Vagina (tissue), 2 donors: ENCODE measurements at regions not wholly inside any gene's neighbourhood (a gene's known extent, or its start where the extent isn't known, plus 50 kb on each side); places are given as distances from the start of the nearest gene placed in this dataset.
"Not testable (repeated sequence)": the region's sequence is repeated elsewhere in the genome, so short reads cannot be mapped to it uniquely, and the experiment has no call there.

Experiments
- DNase-seq, 2 donors: peaks; one replicate each; pipeline ENCODE4 v3.0.0-alpha.2; 2017; ENCODE audit errors: extremely low spot score in 2 of 2
- H3K27ac ChIP-seq: fragments of 200-600 bp; sonication (generic); one replicate; pipeline ENCODE4 v1.5.1; 2019
- H3K27me3 ChIP-seq: fragments of 200-600 bp; sonication (generic); one replicate; pipeline ENCODE4 v1.5.1; 2019
- H3K36me3 ChIP-seq, 2 donors: fragments of 200-600 bp; sonication (generic); one replicate each; pipeline ENCODE4 v1.5.1; 2017 to 2019
- H3K4me1 ChIP-seq: fragments of 200-600 bp; sonication (generic); one replicate; pipeline ENCODE4 v1.5.1; 2019
- H3K4me3 ChIP-seq, 2 donors: fragments of 200-600 bp; sonication (generic); 1 replicate in 1 of 2; 2 replicates in 1 of 2; pipeline ENCODE4 v1.5.1; 2016 to 2019
- H3K9me3 ChIP-seq: fragments of 200-600 bp; sonication (generic); one replicate; pipeline ENCODE4 v1.5.1; 2019
- POLR2A ChIP-seq, 2 donors: fragments of 450-650 bp; IDR thresholded peaks; one replicate each; pipeline ENCODE4 v1.6.1; 2017; ENCODE audit warnings: antibody characterized with exemption in 2 of 2, mild to moderate bottlenecking in 2 of 2, moderate library complexity in 2 of 2
- POLR2AphosphoS5 ChIP-seq, 2 donors: sonication (generic); formaldehyde crosslinking; IDR thresholded peaks; one replicate each; pipeline ENCODE4 v1.9.0; 2017; ENCODE audit warnings: antibody characterized with exemption in 2 of 2, mild to moderate bottlenecking in 2 of 2, low read depth in 1 of 2; ENCODE audit not compliant: insufficient read depth in 1 of 2
- intact Hi-C: fragments of 100-400 bp; cut with DNase I; formaldehyde crosslinking; loops from one replicate; pipeline ENCODE4 v1.15.1; 2023
- TF ChIP-seq, protein P1 (sequence below), 3 experiments: fragments of 450-650 bp in 2 of 3; fragments of 200-600 bp in 1 of 3; sonication (generic) in 1 of 3; IDR thresholded peaks; one replicate each; pipeline ENCODE4 v1.5.1; 2017 to 2019; ENCODE audit warnings: antibody characterized with exemption in 3 of 3, mild to moderate bottlenecking in 2 of 3, moderate library complexity in 2 of 3

DNA sequence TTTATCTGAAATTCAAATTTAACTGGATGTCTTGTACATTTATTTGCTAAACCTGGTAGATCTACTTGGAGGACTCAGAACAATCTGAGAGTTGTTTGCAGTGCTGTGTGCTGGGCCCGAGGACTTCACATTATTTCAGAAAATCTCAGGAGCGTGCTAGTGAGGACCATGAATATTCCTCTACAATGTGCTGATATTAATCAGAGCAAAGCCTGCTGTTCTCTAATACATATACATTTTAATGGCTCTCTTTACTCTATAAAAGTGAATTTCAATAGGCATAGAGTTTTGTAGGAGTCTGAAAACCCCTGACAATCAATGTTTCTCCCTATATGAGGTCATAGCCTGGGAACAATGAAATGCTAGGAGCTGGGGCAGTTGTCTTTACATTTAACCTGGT lies 144.3 kb downstream of the NEDD1 start:
- no peak for DNase-seq
- H3K27me3 ChIP-seq = no peaks in the 10 kb centered on the region
- no peak overlapping the region for H3K27ac ChIP-seq
- H3K4me3 ChIP-seq = no peak overlapping the region
- no peaks in the 10 kb centered on the region for H3K36me3 ChIP-seq
- TF ChIP-seq POLR2AphosphoS5 (IDR thresholded peaks at IDR 0.05; ENCODE audit: insufficient read depth in 1 of 2, low read depth in 1 of 2) = no peak
- TF ChIP-seq, protein P1, sequence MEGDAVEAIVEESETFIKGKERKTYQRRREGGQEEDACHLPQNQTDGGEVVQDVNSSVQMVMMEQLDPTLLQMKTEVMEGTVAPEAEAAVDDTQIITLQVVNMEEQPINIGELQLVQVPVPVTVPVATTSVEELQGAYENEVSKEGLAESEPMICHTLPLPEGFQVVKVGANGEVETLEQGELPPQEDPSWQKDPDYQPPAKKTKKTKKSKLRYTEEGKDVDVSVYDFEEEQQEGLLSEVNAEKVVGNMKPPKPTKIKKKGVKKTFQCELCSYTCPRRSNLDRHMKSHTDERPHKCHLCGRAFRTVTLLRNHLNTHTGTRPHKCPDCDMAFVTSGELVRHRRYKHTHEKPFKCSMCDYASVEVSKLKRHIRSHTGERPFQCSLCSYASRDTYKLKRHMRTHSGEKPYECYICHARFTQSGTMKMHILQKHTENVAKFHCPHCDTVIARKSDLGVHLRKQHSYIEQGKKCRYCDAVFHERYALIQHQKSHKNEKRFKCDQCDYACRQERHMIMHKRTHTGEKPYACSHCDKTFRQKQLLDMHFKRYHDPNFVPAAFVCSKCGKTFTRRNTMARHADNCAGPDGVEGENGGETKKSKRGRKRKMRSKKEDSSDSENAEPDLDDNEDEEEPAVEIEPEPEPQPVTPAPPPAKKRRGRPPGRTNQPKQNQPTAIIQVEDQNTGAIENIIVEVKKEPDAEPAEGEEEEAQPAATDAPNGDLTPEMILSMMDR (IDR thresholded peaks at IDR 0.05) = no peak
- no peak for TF ChIP-seq POLR2A (IDR thresholded peaks at IDR 0.05)
- H3K4me1 ChIP-seq = no peaks in the 10 kb centered on the region
- H3K9me3 ChIP-seq = no peaks in the 10 kb centered on the region
- intact Hi-C loops = no loop called here

DNA sequence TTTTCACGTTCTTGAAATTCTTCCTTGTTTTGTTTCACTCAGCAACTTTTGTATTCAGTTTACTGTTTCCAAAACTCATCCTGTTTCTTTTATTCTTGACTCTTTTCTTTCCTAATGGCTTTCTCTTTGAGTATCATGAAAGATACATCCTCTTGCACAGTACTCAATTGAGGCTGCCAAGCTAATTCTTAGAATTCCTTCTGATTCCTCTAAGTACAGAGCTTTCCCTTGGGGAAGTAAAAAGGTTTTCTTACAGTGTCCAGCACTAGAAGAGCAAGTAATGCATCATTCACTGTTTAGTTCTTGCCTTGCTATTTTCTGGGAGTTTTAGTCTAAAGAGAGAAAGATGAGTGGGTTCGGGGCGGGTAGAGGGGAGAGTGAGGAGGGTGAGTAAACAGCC lies 154.1 kb downstream of the NEDD1 start:
- Histone ChIP-seq H3K27me3 (no peaks in the 10 kb centered on the region), H3K4me1 (no peaks in the 10 kb centered on the region), H3K9me3 (no peaks in the 10 kb centered on the region), H3K36me3 (no peaks in the 10 kb centered on the region), H3K4me3 (no peak overlapping the region), H3K27ac (no peak overlapping the region)
- DNase-seq = no peak
- intact Hi-C loops = no loop called here
- no peak for TF ChIP-seq POLR2A (IDR thresholded peaks at IDR 0.05)
- TF ChIP-seq POLR2AphosphoS5 (IDR thresholded peaks at IDR 0.05; ENCODE audit: insufficient read depth in 1 of 2, low read depth in 1 of 2) = no peak
- TF ChIP-seq, protein P1 (IDR thresholded peaks at IDR 0.05) = no peak

DNA sequence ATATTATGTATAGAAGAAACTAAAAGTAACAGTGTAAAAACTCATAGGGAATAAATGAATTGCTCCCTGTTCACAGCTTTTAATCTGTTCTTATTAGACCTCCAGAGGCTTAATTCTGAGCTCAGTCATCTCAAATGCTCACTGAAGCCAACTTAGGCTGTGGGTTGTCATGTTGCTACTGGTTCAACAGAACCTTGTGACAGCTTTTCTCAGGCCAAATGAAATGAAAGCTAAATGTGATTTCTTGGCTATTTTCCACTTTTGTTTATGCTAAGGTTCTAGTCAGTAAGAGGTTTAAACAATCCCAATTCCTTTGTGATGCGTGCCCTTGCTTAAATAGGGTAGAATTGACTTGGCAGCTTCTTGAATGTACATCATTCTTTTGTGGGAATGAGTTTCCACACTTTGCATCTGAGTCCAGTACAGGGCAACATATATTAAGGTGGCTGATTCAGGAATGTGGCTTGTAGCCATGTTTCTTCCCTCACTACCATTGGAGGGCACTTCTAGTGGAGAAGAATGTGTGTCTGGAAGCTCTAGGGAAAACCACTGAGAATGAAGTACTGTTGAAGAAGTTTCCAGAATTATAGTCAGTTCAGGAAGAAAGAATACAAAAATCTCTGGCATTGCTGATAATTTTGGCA lies 156.4 kb downstream of the NEDD1 start:
- no peak for TF ChIP-seq POLR2A (IDR thresholded peaks at IDR 0.05)
- H3K4me3 ChIP-seq = no peak overlapping the region
- intact Hi-C loops = no loop called here
- DNase-seq = no peak
- H3K9me3 ChIP-seq = no peaks in the 10 kb centered on the region
- H3K36me3 ChIP-seq = no peaks in the 10 kb centered on the region
- no peaks in the 10 kb centered on the region for H3K27me3 ChIP-seq
- no peak overlapping the region for H3K27ac ChIP-seq
- H3K4me1 ChIP-seq = no peaks in the 10 kb centered on the region

DNA sequence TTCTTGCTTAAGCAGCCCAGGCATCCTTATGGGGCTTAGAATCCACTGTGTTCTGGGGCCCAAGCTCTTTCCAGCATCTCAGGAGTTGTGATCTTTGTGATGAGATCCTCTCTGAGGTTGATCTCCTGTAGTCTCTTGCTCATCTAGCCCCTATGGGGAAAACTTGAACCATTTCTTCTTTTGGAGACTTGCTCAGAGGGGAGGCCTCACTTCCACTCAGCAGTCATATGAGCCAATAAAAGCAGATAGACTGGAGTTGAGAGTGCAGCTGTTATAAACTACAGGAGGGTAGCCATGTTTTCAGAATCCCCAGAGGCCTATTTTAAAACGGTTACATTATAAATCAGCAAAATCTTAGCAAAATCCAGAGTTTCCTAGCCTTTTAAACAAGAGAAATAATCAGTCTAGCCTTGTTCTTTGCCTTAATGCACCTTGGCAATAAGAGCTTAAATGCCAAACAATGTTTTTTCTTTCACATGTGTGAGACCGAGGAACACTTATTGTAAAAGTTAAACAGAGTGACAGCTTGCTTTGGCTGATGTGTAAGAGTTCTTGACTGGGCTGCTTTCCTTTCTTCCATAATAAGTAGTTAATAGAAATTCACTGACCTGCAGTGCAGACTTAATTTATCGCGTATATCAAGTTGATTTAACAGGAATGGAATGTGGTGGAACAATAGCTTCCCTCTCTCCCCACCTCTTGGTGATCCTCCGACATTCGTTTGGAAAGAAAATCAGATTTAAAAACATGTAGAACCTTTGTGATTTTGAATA lies 168.3 kb downstream of the NEDD1 start:
- Histone ChIP-seq H3K4me3 (no peak overlapping the region), H3K9me3 (no peaks in the 10 kb centered on the region), H3K4me1 (peaks cover 6% of the 10 kb centered on the region), H3K36me3 (no peaks in the 10 kb centered on the region), H3K27me3 (no peaks in the 10 kb centered on the region), H3K27ac (no peak overlapping the region)
- TF ChIP-seq, protein P1 (IDR thresholded peaks at IDR 0.05) = no peak
- no peak for TF ChIP-seq POLR2A (IDR thresholded peaks at IDR 0.05)
- no peak for TF ChIP-seq POLR2AphosphoS5 (IDR thresholded peaks at IDR 0.05; ENCODE audit: insufficient read depth in 1 of 2, low read depth in 1 of 2)
- intact Hi-C loops = no loop called here
- DNase-seq = no peak

DNA sequence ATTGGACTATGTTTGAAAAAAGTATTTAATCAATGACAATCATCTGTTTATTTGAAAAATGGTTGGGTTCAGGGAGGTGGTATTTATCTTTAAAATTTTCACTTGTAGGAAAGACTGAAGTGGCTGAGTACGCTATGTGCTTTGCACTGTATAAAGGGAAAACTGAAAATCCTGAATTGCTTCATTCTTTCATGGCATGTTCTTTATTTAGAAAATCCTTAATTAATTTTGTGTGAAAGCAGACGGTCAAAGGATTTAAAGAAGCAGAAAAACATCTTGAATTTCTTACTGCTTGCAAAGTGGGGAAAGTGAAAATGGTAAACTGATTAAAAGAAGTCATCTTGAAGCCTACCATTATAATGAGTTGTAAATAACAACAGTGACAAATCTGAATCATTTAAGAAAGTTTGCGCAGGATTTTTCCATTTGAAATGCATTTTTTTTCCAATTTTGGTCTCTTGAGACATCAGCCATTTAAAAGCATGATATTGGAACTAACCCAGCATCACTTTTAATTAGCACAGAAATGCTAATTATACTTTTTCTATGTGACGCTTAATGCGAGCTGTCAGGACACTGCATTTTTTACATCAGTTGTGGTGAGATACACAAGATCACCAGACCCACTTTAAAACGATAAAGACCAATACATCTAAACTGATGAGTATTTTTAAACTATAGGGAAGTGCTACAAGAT lies 169.0 kb downstream of the NEDD1 start:
- Histone ChIP-seq H3K9me3 (no peaks in the 10 kb centered on the region), H3K4me3 (no peak overlapping the region), H3K36me3 (no peaks in the 10 kb centered on the region), H3K4me1 (peaks cover 6% of the 10 kb centered on the region), H3K27me3 (no peaks in the 10 kb centered on the region), H3K27ac (no peak overlapping the region)
- intact Hi-C loops = no loop called here
- no peak for DNase-seq
- TF ChIP-seq POLR2A (IDR thresholded peaks at IDR 0.05) (no peak), POLR2AphosphoS5 (IDR thresholded peaks at IDR 0.05; ENCODE audit: insufficient read depth in 1 of 2, low read depth in 1 of 2) (no peak)
- TF ChIP-seq, protein P1 (IDR thresholded peaks at IDR 0.05) = no peak

DNA sequence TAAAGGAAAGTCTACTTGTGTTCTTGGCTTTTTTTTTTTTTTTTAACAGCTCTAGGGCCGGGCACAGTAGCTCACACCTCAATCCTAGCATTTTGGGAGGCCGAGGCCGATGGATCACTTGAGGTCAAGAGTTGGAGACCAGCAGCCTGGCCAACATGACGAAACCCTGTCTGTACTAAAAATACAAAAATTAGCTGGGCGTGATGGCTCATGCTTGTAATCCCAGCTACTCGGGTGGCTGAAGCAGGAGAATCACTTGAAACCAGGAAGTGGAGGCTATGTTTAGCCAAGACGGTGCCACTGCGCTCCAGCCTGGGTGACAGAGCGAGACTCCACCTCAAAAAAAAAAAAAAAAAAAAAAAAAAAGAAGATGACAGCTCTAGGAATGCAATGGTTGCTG lies 169.9 kb downstream of the NEDD1 start:
- H3K4me3 ChIP-seq, H3K9me3 ChIP-seq, DNase-seq, H3K4me1 ChIP-seq, intact Hi-C loops, H3K36me3 ChIP-seq, H3K27me3 ChIP-seq, H3K27ac ChIP-seq: not testable (repeated sequence)
